Erythroblast (primary cell): ENCODE measurements at regions not wholly inside any gene's neighbourhood (a gene's known extent, or its start where the extent isn't known, plus 50 kb on each side); places are given as distances from the start of the nearest gene placed in this dataset.

ENCODE experiments used
- DNase-seq, 2 experiments: peaks; one replicate each; lab custom pipeline; 2025; lab: John Stamatoyannopoulos, UW
- GATA1 ChIP-seq: IDR thresholded peaks from 2 replicates; pipeline ENCODE4 v1.6.1; 2011; ENCODE audit warnings: low read depth, mild to moderate bottlenecking, control low read depth, low read length, moderate library complexity
- POLR2A ChIP-seq: IDR thresholded peaks from 2 replicates; pipeline ENCODE4 v1.6.1; 2011; ENCODE audit warnings: mild to moderate bottlenecking, low read length

DNA sequence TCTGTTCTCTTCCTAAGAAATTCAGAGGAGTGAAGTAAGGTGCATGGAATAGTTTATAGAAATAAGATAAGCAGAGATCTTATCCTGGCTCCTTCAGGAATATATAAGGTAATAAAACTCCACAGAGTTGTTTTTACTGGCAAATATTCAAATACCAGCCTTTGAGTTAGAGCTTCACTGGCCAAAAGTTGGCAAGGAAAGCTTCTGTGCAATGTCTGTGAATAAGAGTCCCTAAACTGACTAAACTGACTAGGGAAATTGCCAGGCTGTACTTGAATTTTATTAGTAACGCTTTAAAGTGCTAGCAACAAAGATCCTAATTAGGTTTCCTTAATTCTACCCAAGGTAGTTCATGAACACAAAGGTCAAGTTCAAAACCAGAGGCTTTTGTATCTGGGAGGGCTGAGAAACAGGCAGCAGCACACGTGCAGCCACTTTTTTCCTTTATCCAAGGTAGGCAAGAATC is 131.1 kb upstream of the MPDZ start:
- no peak for DNase-seq
- TF ChIP-seq POLR2A (no peak), GATA1 (no peak)

DNA sequence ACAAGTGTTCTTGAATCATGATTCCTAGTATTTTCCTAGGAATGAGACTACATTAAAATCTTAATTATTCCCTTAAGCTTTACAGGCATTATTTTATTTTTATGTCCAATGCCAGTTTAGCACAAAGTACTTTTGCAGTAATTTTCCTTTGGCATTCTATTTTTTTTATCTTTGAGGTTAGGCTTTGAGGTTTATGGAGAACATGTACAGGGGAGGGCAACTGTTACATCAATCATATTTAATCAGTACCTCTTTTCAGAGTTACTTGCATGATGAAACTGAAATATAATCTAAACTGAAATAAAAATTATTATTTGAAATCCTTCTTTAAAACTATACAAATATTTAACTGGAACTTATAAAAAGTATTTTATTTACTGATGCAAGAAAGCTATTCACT is 118.2 kb upstream of the MPDZ start:
- no peak for DNase-seq
- TF ChIP-seq GATA1 (no peak), POLR2A (no peak)

DNA sequence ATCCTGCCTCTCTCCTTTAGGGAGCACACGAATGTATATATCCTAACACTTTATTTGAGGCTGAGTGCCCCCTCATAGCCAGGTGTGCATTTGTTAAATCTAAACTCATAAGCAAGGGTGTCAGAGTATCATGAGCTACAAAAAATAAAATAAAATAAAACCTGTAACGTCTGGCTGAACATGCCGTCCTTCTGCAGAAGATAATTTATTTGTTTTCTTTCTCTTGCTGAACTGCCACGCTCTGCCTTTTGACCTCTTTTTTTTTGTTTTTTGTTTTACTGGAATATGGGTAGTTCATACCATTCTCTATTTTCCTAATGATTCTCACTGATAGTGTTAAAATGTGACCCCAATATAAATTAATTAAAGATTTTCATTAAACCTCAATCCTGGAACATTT is 117.7 kb upstream of the MPDZ start:
- DNase-seq, result no peak
- no peak for TF ChIP-seq GATA1
- no peak for TF ChIP-seq POLR2A

DNA sequence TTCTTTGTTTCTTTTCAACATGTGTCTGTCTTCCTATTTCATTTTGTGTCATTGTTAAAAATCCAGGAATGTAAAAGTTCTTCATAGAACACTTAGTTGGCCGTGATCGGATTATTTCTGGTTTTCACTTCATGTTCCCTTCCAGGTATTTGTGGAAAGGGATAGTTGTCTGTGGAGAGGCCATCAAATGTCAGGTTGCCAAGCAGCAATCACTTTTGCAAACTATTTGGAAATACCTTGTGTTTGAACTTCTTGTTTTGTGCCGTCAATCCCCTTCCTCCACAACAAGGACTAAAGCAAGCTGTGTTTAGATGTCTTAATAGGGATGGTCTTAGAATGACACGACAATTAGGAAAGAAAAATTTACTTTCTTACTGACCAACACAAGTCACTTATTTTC is 116.9 kb upstream of the MPDZ start:
- DNase-seq, result no peak
- TF ChIP-seq GATA1, result no peak
- TF ChIP-seq POLR2A, result no peak

DNA sequence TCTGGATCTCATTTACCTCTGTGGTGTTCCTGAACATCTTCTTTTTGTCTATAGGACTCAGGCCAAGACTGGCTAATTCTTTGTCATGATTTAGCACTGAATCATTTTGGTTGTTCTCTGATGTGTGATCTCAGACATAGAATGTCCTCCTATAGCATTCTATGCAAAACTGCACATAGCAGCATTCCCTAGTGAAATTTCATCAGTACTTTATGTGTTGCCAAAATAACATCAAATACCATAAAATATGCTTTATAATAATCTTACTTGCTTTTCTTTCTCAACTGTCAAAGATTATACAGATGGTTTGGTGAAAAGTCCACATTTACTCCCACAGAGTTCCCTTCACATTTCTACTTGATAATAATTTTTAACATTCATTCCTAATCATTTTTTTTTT is 115.7 kb upstream of the MPDZ start:
- TF ChIP-seq POLR2A (no peak), GATA1 (no peak)
- DNase-seq, result no peak

DNA sequence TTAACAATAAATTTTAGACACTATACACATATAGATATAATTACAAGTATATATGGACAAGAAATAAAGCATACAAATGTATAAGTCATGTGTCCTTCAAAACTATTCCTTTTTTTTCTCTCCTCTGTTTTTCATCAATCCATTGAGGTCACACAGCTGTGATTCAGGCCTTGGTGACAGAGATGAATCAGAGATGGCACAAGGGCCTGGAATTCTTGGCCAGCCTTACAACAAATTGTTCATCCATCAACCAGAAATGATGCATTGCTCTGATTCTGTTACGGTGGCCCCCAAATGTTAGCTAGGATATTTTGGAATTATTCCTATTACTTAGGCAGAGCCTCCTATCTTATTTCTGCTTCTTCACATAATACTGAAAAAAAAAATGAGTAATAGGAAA is 108.7 kb upstream of the MPDZ start:
- TF ChIP-seq POLR2A, result no peak
- no peak for TF ChIP-seq GATA1
- DNase-seq, result no peak

DNA sequence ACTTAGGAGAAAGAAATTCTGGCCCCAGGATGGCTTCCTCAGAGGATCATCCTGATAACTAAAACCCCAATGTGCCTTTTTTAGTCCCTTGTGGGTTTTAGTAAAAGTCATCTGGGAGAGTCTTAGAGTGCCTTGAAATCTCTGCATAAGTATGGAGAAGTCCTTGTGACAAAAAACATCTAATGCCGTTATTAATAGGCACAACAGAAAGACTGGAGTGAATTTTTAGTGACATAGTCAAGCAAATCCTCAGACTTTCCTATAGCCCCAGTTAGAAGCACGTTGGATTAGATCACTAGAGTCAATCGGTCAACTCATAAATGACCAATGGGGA is 108.2 kb upstream of the MPDZ start:
- TF ChIP-seq GATA1, result no peak
- no peak for TF ChIP-seq POLR2A
- DNase-seq, result no peak

DNA sequence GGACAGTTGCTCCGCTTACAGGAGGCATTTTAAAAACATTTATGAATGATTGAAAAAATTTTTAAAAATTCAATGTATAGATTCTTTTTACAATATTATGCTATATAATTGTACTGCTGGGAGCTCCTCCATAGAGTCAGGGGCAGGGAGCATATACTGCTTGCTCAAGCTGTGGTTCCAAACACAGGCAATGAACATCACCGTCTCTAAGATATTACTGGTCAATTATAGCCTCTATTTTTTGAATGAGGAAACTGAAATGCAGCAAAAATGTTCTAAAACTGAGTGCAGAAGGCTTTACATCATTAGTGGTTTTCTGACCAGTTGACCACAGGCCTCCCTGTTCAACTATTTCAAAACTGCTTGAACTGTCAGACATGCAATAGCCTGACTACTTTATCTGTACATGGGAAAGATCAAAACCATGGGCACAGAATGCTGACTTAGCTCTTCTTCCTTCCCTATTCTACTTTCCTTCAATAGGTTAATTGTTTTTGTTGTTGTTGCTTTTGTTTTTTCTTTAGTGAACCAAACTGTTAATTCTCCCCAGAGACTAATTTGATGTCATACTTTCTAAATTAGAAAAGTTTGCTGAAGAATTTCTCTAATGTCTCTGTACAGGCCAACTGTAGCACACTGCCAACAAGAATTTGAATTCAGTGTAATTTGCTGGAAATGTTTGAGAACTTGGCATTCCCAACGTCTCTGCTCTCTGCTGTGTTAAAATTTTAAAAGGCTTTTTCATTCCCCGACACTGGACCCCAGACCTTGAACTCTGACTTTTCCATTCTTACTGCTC is 107.6 kb upstream of the MPDZ start:
- DNase-seq, result no peak
- TF ChIP-seq GATA1 (no peak), POLR2A (no peak)

DNA sequence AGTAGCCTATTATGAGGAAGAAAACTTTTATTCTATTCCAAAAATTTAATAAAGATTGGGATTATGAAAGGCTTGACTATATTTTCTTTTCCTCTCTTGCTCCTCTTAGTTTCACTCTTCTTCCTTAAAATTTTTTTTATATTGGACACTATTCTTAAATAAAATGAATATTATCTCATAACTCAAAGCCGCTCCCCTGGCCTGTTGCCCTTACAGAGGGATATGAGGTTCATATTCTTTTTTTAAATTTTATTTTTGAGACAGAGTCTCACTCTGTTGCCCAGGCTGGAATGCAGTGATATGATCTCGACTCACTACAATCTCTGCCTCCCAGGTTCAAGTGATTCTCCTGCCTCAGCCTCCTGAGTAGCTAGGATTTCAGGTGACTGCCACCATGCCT is 106.8 kb upstream of the MPDZ start:
- no peak for DNase-seq
- TF ChIP-seq GATA1, result no peak
- TF ChIP-seq POLR2A, result no peak

DNA sequence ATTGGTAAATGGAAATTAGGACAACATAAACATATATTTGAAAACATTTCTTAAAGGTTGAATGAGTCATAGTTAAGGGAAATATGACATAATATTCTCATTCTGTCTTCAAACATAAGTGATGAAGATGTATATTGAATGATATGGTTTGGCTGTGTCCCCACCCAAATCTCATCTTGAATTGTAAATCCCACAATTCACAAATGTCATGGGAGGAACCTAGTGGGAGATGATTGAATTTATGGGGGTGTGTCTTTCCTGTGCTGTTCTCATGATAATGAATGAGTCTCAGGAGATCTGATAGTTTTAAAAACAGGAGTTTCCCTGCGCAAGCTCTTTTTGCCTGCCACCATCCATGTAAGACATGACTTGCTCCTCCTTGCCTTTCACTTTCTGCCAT is 104.4 kb upstream of the MPDZ start:
- no peak for DNase-seq
- TF ChIP-seq GATA1, result no peak
- TF ChIP-seq POLR2A, result no peak

DNA sequence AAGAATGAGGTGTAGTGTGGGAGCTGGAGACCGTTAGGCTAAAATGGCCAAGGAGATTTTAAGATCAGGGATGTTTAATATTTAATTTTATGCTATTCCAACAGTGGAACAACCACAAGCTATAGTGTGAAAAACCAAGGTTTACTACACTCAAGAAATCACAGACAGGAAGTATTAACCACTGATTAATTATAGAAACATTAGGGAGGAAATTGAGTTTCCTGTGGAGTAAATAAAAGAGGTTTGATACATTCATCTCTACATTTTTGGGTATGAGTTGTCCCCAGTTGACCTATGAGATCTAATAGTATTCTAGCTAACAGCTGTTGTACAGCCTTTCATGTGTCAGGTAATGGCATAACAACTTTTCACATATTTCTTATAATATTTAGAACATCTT is 103.7 kb upstream of the MPDZ start:
- TF ChIP-seq GATA1 (no peak), POLR2A (no peak)
- no peak for DNase-seq

DNA sequence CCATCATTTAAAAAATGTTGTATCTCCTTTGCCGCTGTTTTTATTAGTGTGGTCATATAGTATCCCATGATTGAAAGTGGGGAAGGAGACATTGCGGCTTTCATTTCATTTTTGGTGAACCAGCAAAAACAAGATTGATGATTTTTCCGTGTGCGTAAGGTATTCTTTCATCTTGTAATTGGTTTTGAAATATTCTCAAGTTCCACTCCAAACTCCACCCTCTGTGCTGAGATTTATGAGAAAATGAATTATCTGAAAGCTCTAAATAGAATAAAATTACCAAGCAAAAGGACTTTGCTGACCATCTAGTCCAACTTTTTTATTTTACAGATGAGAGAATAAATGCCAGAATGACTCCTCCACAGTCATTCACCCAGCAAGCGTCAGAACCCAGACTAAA is 103.1 kb upstream of the MPDZ start:
- TF ChIP-seq POLR2A, result no peak
- TF ChIP-seq GATA1, result no peak
- no peak for DNase-seq

DNA sequence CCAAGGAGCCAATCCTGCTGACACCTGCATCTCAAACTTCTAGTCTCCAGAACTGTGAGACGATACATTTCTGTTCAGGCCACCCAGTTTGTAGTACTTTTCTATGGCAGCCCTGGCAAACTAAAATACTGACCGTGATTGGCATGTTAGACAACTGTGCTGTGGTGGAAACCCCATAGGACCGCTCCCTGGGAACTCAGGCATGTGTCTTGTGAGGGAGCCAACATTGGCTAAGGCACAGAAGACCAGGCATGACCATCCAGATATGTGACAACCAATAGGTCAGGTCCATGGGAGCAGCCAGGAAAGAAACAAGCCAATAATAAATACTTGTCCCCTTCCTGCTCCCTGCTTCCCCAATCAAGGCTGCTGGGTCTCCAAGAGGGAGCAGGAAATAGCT is 101.4 kb upstream of the MPDZ start:
- TF ChIP-seq GATA1 (no peak), POLR2A (no peak)
- DNase-seq, result no peak

DNA sequence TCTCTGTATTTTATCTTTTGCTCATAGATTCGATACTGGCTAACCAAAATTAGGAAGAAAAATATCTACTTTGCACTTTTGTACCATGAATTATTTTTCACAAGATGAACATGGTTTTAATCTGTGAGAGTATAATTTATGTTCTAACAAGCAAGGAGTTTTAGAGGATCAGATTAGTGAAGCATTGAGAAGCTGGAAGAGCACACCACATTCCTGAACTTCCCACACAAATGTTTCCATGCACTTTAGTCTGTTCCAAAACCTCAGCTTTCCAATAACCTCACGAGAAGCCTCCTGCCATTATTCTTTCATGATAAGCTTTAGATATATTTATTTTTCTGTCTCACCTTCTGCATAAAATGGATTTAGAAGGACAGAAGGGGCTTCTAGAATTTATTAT is 98.7 kb upstream of the MPDZ start:
- TF ChIP-seq POLR2A, result no peak
- TF ChIP-seq GATA1, result no peak
- DNase-seq, result no peak
